Mesendoderm (in vitro differentiated cells): ENCODE measurements at regions not wholly inside any gene's neighbourhood (a gene's known extent, or its start where the extent isn't known, plus 50 kb on each side); places are given as distances from the start of the nearest gene placed in this dataset.

ENCODE experiments used
- DNase-seq: peaks from one replicate; pipeline ENCODE4 v3.0.0; 2013
- H2AK5ac ChIP-seq: 2 replicates; pipeline ENCODE4 v1.6.1; 2013; ENCODE audit warnings: low read length, inconsistent platforms
- H2BK120ac ChIP-seq: 2 replicates; pipeline ENCODE4 v1.6.1; 2013; ENCODE audit warnings: low read depth, mild to moderate bottlenecking, low read length, moderate library complexity, mixed read lengths
- H2BK15ac ChIP-seq: replicated peaks from 2 replicates; pipeline ENCODE4 v1.6.1; 2013; ENCODE audit warnings: low read depth, mild to moderate bottlenecking, moderate library complexity
- H2BK5ac ChIP-seq: 2 replicates; pipeline ENCODE4 v1.6.1; 2013; ENCODE audit warnings: low read length, inconsistent platforms
- H3K18ac ChIP-seq: 2 replicates; pipeline ENCODE4 v1.6.1; 2013; ENCODE audit warnings: mild to moderate bottlenecking, low read length, mixed read lengths
- H3K23ac ChIP-seq: one replicate; pipeline ENCODE4 v1.6.1; 2013; ENCODE audit warnings: low read length
- H3K27ac ChIP-seq: 2 replicates; pipeline ENCODE4 v1.5.1; 2013; ENCODE audit warnings: low read depth, mild to moderate bottlenecking, inconsistent platforms, low read length, moderate library complexity
- H3K27me3 ChIP-seq: 2 replicates; pipeline ENCODE4 v1.6.1; 2013; ENCODE audit warnings: low read length, control low read depth, mild to moderate bottlenecking, inconsistent platforms; ENCODE audit not compliant: insufficient read depth, poor library complexity
- H3K36me3 ChIP-seq: 2 replicates; pipeline ENCODE4 v1.6.1; 2013; ENCODE audit warnings: low read length, inconsistent platforms; ENCODE audit not compliant: control insufficient read depth, insufficient read depth
- H3K4ac ChIP-seq: one replicate; pipeline ENCODE4 v1.6.1; 2013; ENCODE audit warnings: low read depth, mild to moderate bottlenecking, low read length, moderate library complexity
- H3K4me1 ChIP-seq: 2 replicates; pipeline ENCODE4 v1.6.1; 2013; ENCODE audit warnings: low read depth, low read length, inconsistent platforms; ENCODE audit not compliant: control insufficient read depth
- H3K4me2 ChIP-seq: 2 replicates; pipeline ENCODE4 v1.6.1; 2013; ENCODE audit warnings: low read length
- H3K4me3 ChIP-seq: 2 replicates; pipeline ENCODE4 v1.5.1; 2013; ENCODE audit warnings: mild to moderate bottlenecking, low read length
- H3K56ac ChIP-seq: one replicate; pipeline ENCODE4 v1.6.1; 2013; ENCODE audit warnings: low read length
- H3K79me1 ChIP-seq: 2 replicates; pipeline ENCODE4 v1.6.1; 2013; ENCODE audit warnings: low read length, inconsistent platforms
- H3K79me2 ChIP-seq: 2 replicates; pipeline ENCODE4 v1.6.1; 2013; ENCODE audit warnings: mild to moderate bottlenecking, low read length; ENCODE audit not compliant: control insufficient read depth, insufficient read depth
- H3K9ac ChIP-seq: 2 replicates; pipeline ENCODE4 v1.6.1; 2013; ENCODE audit warnings: low read length, inconsistent platforms
- H4K5ac ChIP-seq: one replicate; pipeline ENCODE4 v1.6.1; 2013; ENCODE audit warnings: low read length
- H4K8ac ChIP-seq: one replicate; pipeline ENCODE4 v1.6.1; 2013; ENCODE audit warnings: low read depth, mild to moderate bottlenecking, control low read depth, low read length, moderate library complexity
- WGBS: extraction: QIAGEN DNeasy Blood & Tissue Kit; methylation state at CpG from one replicate; pipeline ENCODE4 v1.1.7; 2013; ENCODE audit warnings: low lambda C conversion rate, missing lambda C conversion rate; ENCODE audit not compliant: insufficient coverage; ENCODE audit errors: extremely low coverage; 5-methylcytosine and 5-hydroxymethylcytosine counted together

- H3K23ac ChIP-seq, result no peak overlapping the region
- H3K36me3 ChIP-seq, result no peaks in the 10 kb centered on the region
- no peaks in the 10 kb centered on the region for H3K27me3 ChIP-seq
- H3K4me2 ChIP-seq, result no peak overlapping the region
- H3K4me3 ChIP-seq, result no peak overlapping the region
- no peak overlapping the region for H3K4ac ChIP-seq
- no peak overlapping the region for H2BK5ac ChIP-seq
- no CpG with 5 or more reads among the region's 18 CpGs for WGBS
- no peaks in the 10 kb centered on the region for H3K79me1 ChIP-seq
- no peak for DNase-seq
- H2BK120ac ChIP-seq, result no peak overlapping the region
- H3K27ac ChIP-seq, result no peak overlapping the region
- H2BK15ac ChIP-seq, result no peak overlapping the region
- no peak overlapping the region for H2AK5ac ChIP-seq
- H4K8ac ChIP-seq, result no peak overlapping the region
- H3K79me2 ChIP-seq, result no peaks in the 10 kb centered on the region
- H3K4me1 ChIP-seq, result no peaks in the 10 kb centered on the region
- no peak overlapping the region for H4K5ac ChIP-seq
- no peak overlapping the region for H3K18ac ChIP-seq
- H3K9ac ChIP-seq, result no peak overlapping the region
- H3K56ac ChIP-seq, result no peak overlapping the region
Measured at GRCh38 chr3:141431411-141432378, 55.1 kb upstream of the RASA2 start.

GRCh38 chr3:141432904-141433303, 53.9 kb upstream of the RASA2 start:
- Histone ChIP-seq H3K18ac (no peak overlapping the region), H3K4me2 (no peak overlapping the region), H3K27me3 (no peaks in the 10 kb centered on the region), H3K4me1 (no peaks in the 10 kb centered on the region), H3K56ac (no peak overlapping the region), H3K9ac (no peak overlapping the region), H4K5ac (no peak overlapping the region), H4K8ac (no peak overlapping the region), H3K23ac (no peak overlapping the region), H3K36me3 (no peaks in the 10 kb centered on the region), H3K4me3 (no peak overlapping the region), H2AK5ac (no peak overlapping the region), H3K27ac (no peak overlapping the region), H3K79me1 (no peaks in the 10 kb centered on the region), H2BK120ac (no peak overlapping the region), H3K4ac (no peak overlapping the region), H2BK15ac (no peak overlapping the region), H2BK5ac (no peak overlapping the region), H3K79me2 (no peaks in the 10 kb centered on the region)
- no CpG with 5 or more reads among the region's 2 CpGs for WGBS
- DNase-seq, result no peak

GRCh38 chr3:141434255-141434654, 52.6 kb upstream of the RASA2 start:
- no peaks in the 10 kb centered on the region for H3K27me3 ChIP-seq
- H3K4me3 ChIP-seq, result no peak overlapping the region
- H3K79me1 ChIP-seq, result no peaks in the 10 kb centered on the region
- no peak overlapping the region for H3K18ac ChIP-seq
- no peak overlapping the region for H2BK15ac ChIP-seq
- H3K4me2 ChIP-seq, result no peak overlapping the region
- H3K27ac ChIP-seq, result no peak overlapping the region
- H3K79me2 ChIP-seq, result no peaks in the 10 kb centered on the region
- no peak overlapping the region for H2BK120ac ChIP-seq
- H3K4ac ChIP-seq, result no peak overlapping the region
- no peak overlapping the region for H2AK5ac ChIP-seq
- no peak overlapping the region for H2BK5ac ChIP-seq
- H3K9ac ChIP-seq, result no peak overlapping the region
- H3K36me3 ChIP-seq, result no peaks in the 10 kb centered on the region
- H4K8ac ChIP-seq, result no peak overlapping the region
- no CpG with 5 or more reads among the region's 2 CpGs for WGBS
- H3K23ac ChIP-seq, result no peak overlapping the region
- no peak overlapping the region for H4K5ac ChIP-seq
- no peaks in the 10 kb centered on the region for H3K4me1 ChIP-seq
- no peak overlapping the region for H3K56ac ChIP-seq
- DNase-seq, result no peak

GRCh38 chr3:141436180-141436579, 50.6 kb upstream of the RASA2 start:
- Histone ChIP-seq H2BK120ac (no peak overlapping the region), H2AK5ac (no peak overlapping the region), H2BK15ac (no peak overlapping the region), H3K9ac (no peak overlapping the region), H3K27me3 (no peaks in the 10 kb centered on the region), H4K8ac (no peak overlapping the region), H3K79me1 (no peaks in the 10 kb centered on the region), H3K27ac (no peak overlapping the region), H3K23ac (no peak overlapping the region), H3K4me3 (no peak overlapping the region), H3K4me2 (no peak overlapping the region), H3K4ac (no peak overlapping the region), H3K79me2 (no peaks in the 10 kb centered on the region), H3K56ac (no peak overlapping the region), H3K4me1 (no peaks in the 10 kb centered on the region), H3K18ac (no peak overlapping the region), H4K5ac (no peak overlapping the region), H2BK5ac (no peak overlapping the region), H3K36me3 (no peaks in the 10 kb centered on the region)
- no CpG with 5 or more reads among the region's 3 CpGs for WGBS
- DNase-seq, result no peak
